HepG2 (cell line): ENCODE measurements at regions not wholly inside any gene's neighbourhood (a gene's known extent, or its start where the extent isn't known, plus 50 kb on each side); places are given as distances from the start of the nearest gene placed in this dataset.

ENCODE experiments used
- ATAC-seq: fragments of 200-7000 bp; cut with Tn5 transposase; 3 replicates; pipeline ENCODE4 v1.9.1; 2020; ENCODE audit warnings: mild to moderate bottlenecking, moderate library complexity
- BruUV-seq: library from RNA; stranded (reverse); fragments of 400-500 nt; replicated peaks from 2 replicates; lab custom pipeline; 2021; lab: Mats Ljungman, UMichigan
- CTCF ChIA-PET: fragments of 300-600 bp; formaldehyde crosslinking; extraction: SDS; loops from one replicate; lab custom pipeline; 2021; ENCODE audit warnings: low total read pairs, inconsistent platforms, low intra/inter-chr PET ratio; lab: Yijun Ruan, JAX
- POLR2A ChIA-PET: fragments of 350-600 bp; sonication (Branson Sonifier 250); formaldehyde crosslinking; loops from one replicate; lab custom pipeline; 2020; ENCODE audit warnings: antibody characterized with exemption, inconsistent platforms; lab: Yijun Ruan, JAX
- DNase-seq: peaks from one replicate; pipeline ENCODE4 v3.0.0-alpha.2; 2015; ENCODE audit warnings: low spot score
- FAIRE-seq: peaks from 3 replicates; lab custom pipeline; 2011; peaks lifted over from hg19 to GRCh38; lab: Jason Lieb, UNC
- H2AFZ ChIP-seq: one replicate; pipeline ENCODE4 v1.6.1; 2011; ENCODE audit warnings: low read length, inconsistent platforms
- H3K27ac ChIP-seq: fragments of 300-600 bp; 3 replicates; pipeline ENCODE4 v1.8.0; 2011; ENCODE audit warnings: mixed run types, mild to moderate bottlenecking, mixed read lengths, low read length, inconsistent platforms; ENCODE audit not compliant: insufficient read depth; ENCODE audit errors: extremely low read length
- H3K27me3 ChIP-seq, 2 experiments: fragments of 200-600 bp in 1 of 2; 2 replicates in 1 of 2; 3 replicates in 1 of 2; pipeline versions ENCODE4 v1.6.0 to v1.8.0; 2011; ENCODE audit warnings: low read length in 2 of 2, mild to moderate bottlenecking in 2 of 2, moderate library complexity in 2 of 2, inconsistent platforms in 1 of 2; ENCODE audit not compliant: insufficient read depth in 2 of 2, control insufficient read depth in 1 of 2
- H3K36me3 ChIP-seq, 2 experiments: fragments of 200-600 bp in 1 of 2; replicated peaks in 1 of 2; 2 replicates in 1 of 2; 3 replicates in 1 of 2; pipeline versions ENCODE4 v1.5.1 to v1.8.0; 2011; ENCODE audit warnings: low read length in 2 of 2, inconsistent platforms in 1 of 2; ENCODE audit not compliant: insufficient read depth in 2 of 2, control insufficient read depth in 1 of 2
- H3K4me1 ChIP-seq: 2 replicates; pipeline ENCODE4 v1.5.1; 2012; ENCODE audit warnings: low read length, inconsistent platforms; ENCODE audit not compliant: insufficient read depth
- H3K4me2 ChIP-seq: 2 replicates; pipeline ENCODE4 v1.6.0; 2011; ENCODE audit warnings: low read depth, low read length, inconsistent platforms
- H3K4me3 ChIP-seq, 3 experiments: fragments of 200-600 bp in 1 of 3; sonication (generic), shearing (Covaris generic) in 1 of 3; replicated peaks in 1 of 3; 2 replicates each; pipeline ENCODE4 v1.5.1; 2011 to 2016; ENCODE audit warnings: low read length in 3 of 3, inconsistent platforms in 2 of 3, low read depth in 2 of 3, mild to moderate bottlenecking in 2 of 3, control low read depth in 1 of 3, mixed read lengths in 1 of 3; ENCODE audit not compliant: insufficient read depth in 1 of 3
- H3K79me2 ChIP-seq: one replicate; pipeline ENCODE4 v1.6.1; 2011; ENCODE audit warnings: low read length, inconsistent platforms; ENCODE audit not compliant: insufficient read depth
- H3K9ac ChIP-seq: 2 replicates; pipeline ENCODE4 v1.6.0; 2011; ENCODE audit warnings: mild to moderate bottlenecking, low read depth, low read length, inconsistent platforms; ENCODE audit not compliant: insufficient read depth
- H3K9me3 ChIP-seq: 2 replicates; pipeline ENCODE4 v1.5.1; 2012; ENCODE audit warnings: mild to moderate bottlenecking, low read length
- H4K20me1 ChIP-seq: 2 replicates; pipeline ENCODE4 v1.6.0; 2011; ENCODE audit warnings: inconsistent platforms, mild to moderate bottlenecking, low read length, moderate library complexity; ENCODE audit not compliant: insufficient read depth
- EP300 ChIP-seq, 3 experiments: sonication (generic) in 1 of 3; formaldehyde crosslinking in 1 of 3; IDR thresholded peaks; 2 replicates each; pipeline versions ENCODE4 v1.5.1 to v1.6.1; 2011 to 2020; ENCODE audit warnings: low read depth in 2 of 3, low read length in 2 of 3, borderline replicate concordance in 1 of 3, improper control_type of control experiment in 1 of 3, mild to moderate bottlenecking in 1 of 3, missing genetic modification reagents in 1 of 3, moderate library complexity in 1 of 3
- JUN ChIP-seq: sonication (generic); formaldehyde crosslinking; IDR thresholded peaks from 2 replicates; pipeline ENCODE4 v1.4.0; 2020; ENCODE audit warnings: mild to moderate bottlenecking, missing genetic modification reagents
- MAF1 ChIP-seq: sonication (generic); formaldehyde crosslinking; IDR thresholded peaks from 2 replicates; pipeline ENCODE4 v1.5.0; 2020; ENCODE audit warnings: missing genetic modification reagents, borderline replicate concordance
- MXD1 ChIP-seq: sonication (generic); formaldehyde crosslinking; IDR thresholded peaks from 2 replicates; pipeline ENCODE4 v1.4.0; 2020; ENCODE audit warnings: mild to moderate bottlenecking, missing genetic modification reagents
- MYC ChIP-seq: sonication (generic); formaldehyde crosslinking; IDR thresholded peaks from 2 replicates; pipeline ENCODE4 v1.9.0; 2021; ENCODE audit warnings: missing genetic modification reagents, borderline replicate concordance
- ONECUT2 ChIP-seq: sonication (generic); formaldehyde crosslinking; IDR thresholded peaks from 2 replicates; pipeline ENCODE4 v1.4.0; 2020; ENCODE audit warnings: missing genetic modification reagents
- RFXANK ChIP-seq: IDR thresholded peaks from 2 replicates; pipeline ENCODE4 v1.6.1; 2016
- SNAI1 ChIP-seq: sonication (generic); formaldehyde crosslinking; IDR thresholded peaks from 2 replicates; pipeline ENCODE4 v1.5.0; 2020; ENCODE audit warnings: mild to moderate bottlenecking, missing genetic modification reagents, borderline replicate concordance
- SUZ12 ChIP-seq: fragments of 150-350 bp; IDR thresholded peaks from 2 replicates; pipeline ENCODE4 v1.6.1; 2014; ENCODE audit warnings: low read depth, low read length
- TBL1XR1 ChIP-seq: fragments of 150-350 bp; IDR thresholded peaks from 2 replicates; pipeline ENCODE4 v1.6.1; 2014; ENCODE audit warnings: borderline replicate concordance, low read length; ENCODE audit not compliant: partially characterized antibody
- USF2 ChIP-seq, 2 experiments: sonication (generic) in 1 of 2; formaldehyde crosslinking in 1 of 2; IDR thresholded peaks; 2 replicates each; pipeline versions ENCODE4 v1.5.1 to v1.6.1; 2011 to 2020; ENCODE audit warnings: borderline replicate concordance in 1 of 2, low read depth in 1 of 2, low read length in 1 of 2, mild to moderate bottlenecking in 1 of 2, missing genetic modification reagents in 1 of 2, moderate library complexity in 1 of 2
- ZBTB1 ChIP-seq: sonication (generic); formaldehyde crosslinking; IDR thresholded peaks from 2 replicates; pipeline ENCODE4 v1.4.0; 2020; ENCODE audit warnings: missing genetic modification reagents, borderline replicate concordance
- ZBTB7B ChIP-seq: sonication (generic); formaldehyde crosslinking; IDR thresholded peaks from 2 replicates; pipeline ENCODE4 v1.4.0; 2020; ENCODE audit warnings: missing genetic modification reagents
- ZNF263 ChIP-seq: sonication (generic); formaldehyde crosslinking; IDR thresholded peaks from 2 replicates; pipeline ENCODE4 v1.4.0; 2020; ENCODE audit warnings: missing genetic modification reagents
- WGBS: methylation state at CpG from one replicate; pipeline ENCODE4 v1.1.6; 2017; ENCODE audit warnings: low lambda C conversion rate; 5-methylcytosine and 5-hydroxymethylcytosine counted together
- in situ Hi-C: cut with HindIII; loops from 2 replicates; pipeline ENCODE4 v1.10.0; 2017; ENCODE audit warnings: low pct_unique_long_range_greater_than_20kb; ENCODE audit not compliant: extremely low pct_ligation_motif_present
- intact Hi-C: fragments of 100-400 bp; cut with micrococcal nuclease; formaldehyde crosslinking; loops from one replicate; pipeline ENCODE4 v1.10.0; 2022; ENCODE audit not compliant: unreplicated experiment

GRCh38 chr17:71636644-71637043, 484.2 kb upstream of the SOX9 start:
- FAIRE-seq (no peak), DNase-seq (no peak), ATAC-seq (no peak)
- Histone ChIP-seq H3K9ac (no peak overlapping the region), H3K79me2 (no peaks in the 10 kb centered on the region), H3K9me3 (no peaks in the 10 kb centered on the region), H3K4me2 (no peak overlapping the region), H2AFZ (no peak overlapping the region), H3K36me3 (no peaks in the 10 kb centered on the region), H4K20me1 (no peaks in the 10 kb centered on the region), H3K4me3 (no peak overlapping the region), H3K27ac (no peak overlapping the region), H3K4me1 (no peaks in the 10 kb centered on the region), H3K27me3 (no peaks in the 10 kb centered on the region)
- TF ChIP-seq ONECUT2 (CRISPR knock-in tag): no peak
- no peak for TF ChIP-seq ZNF263 (CRISPR knock-in tag)
- no peak for TF ChIP-seq MAF1 (CRISPR knock-in tag)
- no peak for TF ChIP-seq SUZ12
- no peak for TF ChIP-seq EP300 (IDR thresholded peaks at IDR 0.05; ENCODE audit: low read depth in 2 of 2, low read length in 2 of 2)
- TF ChIP-seq EP300 (CRISPR knock-in tag; IDR thresholded peaks at IDR 0.05; ENCODE audit: borderline replicate concordance): no peak
- no peak for TF ChIP-seq ZBTB1 (CRISPR knock-in tag)
- no peak for TF ChIP-seq USF2 (IDR thresholded peaks at IDR 0.05; ENCODE audit: low read depth, low read length)
- TF ChIP-seq USF2 (CRISPR knock-in tag; IDR thresholded peaks at IDR 0.05; ENCODE audit: borderline replicate concordance): no peak
- no peak for TF ChIP-seq JUN
- TF ChIP-seq RFXANK (CRISPR knock-in tag): no peak
- no peak for TF ChIP-seq MXD1 (CRISPR knock-in tag)
- TF ChIP-seq SNAI1 (CRISPR knock-in tag): no peak
- no peak for TF ChIP-seq ZBTB7B
- TF ChIP-seq MYC (CRISPR knock-in tag): no peak
- no peak for TF ChIP-seq TBL1XR1
- CTCF ChIA-PET: no interaction called here
- WGBS: 3% methylated on average over 1 of the region's 1 CpG
- intact Hi-C loops: no loop called here
- POLR2A ChIA-PET: no interaction called here
- BruUV-seq: no TSS peak
- in situ Hi-C loops: no loop called here
